Amygdala (tissue), 56 donors: ENCODE measurements at regions not wholly inside any gene's neighbourhood (a gene's known extent, or its start where the extent isn't known, plus 50 kb on each side); places are given as distances from the start of the nearest gene placed in this dataset.

ENCODE experiments used
- DNase-seq, 56 donors: peaks; one replicate each; lab custom pipeline; 2025; lab: John Stamatoyannopoulos, UW

DNA sequence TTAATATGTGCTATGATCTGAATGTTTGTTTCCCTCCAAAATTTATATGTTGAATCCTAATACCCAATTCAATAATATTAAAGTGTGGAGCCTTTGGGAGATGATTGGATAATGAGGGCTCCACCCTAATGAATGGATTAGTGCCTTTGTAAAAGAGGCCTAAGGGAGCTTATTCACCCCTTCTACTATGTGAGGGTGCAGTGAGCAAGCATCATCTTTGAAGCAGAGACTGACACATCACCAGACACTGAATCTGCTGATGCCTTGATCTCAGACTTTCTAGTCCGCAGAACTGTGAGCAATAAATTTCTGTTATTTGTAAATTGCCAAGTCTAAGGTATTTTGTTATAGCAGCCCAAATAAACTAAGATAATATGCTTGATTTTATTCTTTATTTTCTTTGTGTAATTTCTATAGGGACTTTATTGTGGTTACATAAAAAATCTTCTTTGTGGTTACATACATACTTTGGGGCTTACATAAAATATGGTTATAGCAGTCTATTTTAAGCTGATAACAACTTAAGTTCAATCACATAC, 131.1 kb upstream of the SLC38A2 start:
- DNase-seq, result no peak

DNA sequence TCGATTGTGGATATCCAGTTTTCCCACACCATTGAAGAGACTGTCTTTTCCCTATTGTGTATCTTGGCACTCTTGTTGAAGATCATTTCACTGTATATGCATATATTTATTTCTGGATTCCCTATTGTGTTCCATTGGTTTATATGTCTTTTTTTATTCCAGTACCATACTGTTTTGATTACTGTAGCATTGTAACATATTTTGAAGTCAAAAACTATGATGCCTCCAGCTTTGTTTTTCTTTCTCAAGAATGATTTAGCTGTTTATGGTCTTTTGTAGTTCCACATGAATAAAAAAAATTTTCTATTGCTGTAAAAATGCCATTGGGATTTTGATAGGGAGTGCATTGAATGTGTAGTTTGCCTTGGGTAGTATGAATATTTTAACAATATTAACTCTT, 128.1 kb upstream of the SLC38A2 start:
- DNase-seq, result no peak

DNA sequence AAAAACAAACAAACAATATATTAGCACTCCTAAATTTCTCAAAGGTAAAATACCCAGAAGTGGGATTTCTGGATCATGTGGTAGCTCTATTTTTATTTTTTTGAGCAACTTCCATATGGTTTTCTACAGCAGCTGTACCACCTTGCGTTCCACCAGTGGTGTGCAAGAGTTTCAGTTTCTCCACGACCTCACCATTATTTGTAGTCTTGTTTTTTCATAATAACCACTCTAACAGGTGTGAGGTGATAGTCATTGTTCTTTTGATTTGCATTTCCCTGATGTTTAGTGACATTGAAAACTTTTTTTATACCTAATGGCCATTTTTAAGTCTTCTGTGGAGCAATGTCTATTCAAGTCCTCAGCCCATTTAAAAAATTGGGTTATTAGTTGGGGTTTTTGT, 127.3 kb upstream of the SLC38A2 start:
- DNase-seq, result no peak

GRCh38 chr12:46499226-46499625, 126.7 kb upstream of the SLC38A2 start:
- DNase-seq, result no peak

GRCh38 chr12:46497739-46498138, 125.2 kb upstream of the SLC38A2 start:
- DNase-seq, result no peak

DNA sequence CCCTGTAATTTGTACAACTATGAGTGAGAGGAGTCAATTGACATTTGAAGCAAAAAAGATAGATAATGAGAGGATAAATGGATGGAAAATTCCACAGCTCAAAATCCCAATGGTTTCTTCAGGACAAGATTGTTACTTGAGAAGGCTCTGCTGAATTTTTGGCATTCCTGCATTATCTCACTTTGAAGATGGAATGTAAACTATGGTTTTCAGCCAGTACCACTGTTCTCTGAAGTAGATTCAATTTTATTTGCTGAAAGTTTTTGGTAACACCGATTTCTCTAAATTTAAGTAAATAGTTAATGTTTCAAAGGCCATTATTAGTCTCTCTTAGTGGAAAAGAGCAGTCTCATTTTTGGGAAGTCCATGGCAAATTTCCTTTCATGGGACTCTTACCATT, 121.9 kb upstream of the SLC38A2 start:
- no peak for DNase-seq

DNA sequence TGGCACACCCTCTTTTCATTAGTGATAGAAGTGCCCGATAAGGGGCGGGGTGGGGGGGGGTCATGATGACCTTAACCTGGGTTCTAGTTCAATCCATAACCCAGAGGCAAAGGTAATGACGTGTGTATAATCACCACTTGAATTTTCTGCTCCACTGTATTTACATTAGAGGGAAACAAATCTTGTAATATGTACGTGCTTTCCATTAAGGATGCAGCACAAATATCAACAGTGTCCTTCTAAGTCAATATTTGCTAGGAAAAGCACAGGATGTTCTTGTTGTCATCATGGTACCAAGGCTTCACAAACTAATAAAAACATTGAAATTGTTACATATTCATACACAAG, 121.2 kb upstream of the SLC38A2 start:
- no peak for DNase-seq

GRCh38 chr12:46493150-46493833, 120.7 kb upstream of the SLC38A2 start:
- DNase-seq, result no peak

DNA sequence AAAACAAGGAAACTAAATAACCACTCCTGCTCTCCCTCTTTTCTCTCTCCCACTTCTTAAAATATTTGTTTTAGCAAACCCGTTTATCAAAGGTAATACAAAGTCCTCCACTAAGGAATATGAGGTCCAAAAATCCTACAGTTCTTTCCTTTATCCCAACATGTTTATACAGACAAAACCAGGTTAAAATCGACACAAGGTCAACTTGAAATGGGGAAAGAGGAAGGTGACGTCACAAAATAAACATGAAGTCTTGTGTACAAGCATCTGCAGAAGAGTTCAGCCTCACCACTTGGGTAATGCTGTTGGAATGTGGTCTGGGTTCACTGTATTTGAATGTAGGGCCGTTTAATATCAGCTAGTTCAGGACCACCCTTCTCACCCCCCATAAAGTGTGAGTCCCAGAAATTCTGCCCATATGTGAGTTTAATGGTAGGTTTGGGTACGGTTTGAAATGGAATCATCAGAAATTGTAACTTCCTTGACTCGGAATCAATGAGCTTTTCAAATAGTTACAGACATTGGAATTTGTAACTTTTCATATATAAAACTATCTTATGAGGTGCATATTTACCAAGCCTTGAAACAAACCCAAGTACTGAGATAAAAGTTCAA, 120.0 kb upstream of the SLC38A2 start:
- DNase-seq, result no peak

DNA sequence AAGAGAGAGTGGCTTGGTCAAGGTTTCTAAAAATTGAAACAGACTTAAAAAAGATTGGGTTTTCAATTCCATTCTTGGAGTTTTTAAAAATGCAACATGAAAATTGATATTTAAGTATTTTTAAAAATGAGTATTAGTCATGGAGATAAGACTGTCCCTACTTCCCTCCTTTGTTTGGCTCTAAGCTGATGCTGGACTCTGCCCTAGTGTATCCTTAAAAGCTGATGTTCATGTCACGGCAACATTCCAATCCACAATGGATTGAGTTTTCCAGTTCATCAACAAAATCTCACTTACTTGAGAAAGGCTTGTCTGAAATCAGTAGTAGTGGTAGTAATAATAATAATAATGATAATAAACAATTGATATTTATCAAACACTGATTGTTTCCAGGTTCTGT, 119.0 kb upstream of the SLC38A2 start:
- DNase-seq, result no peak

GRCh38 chr12:46490635-46491034, 118.1 kb upstream of the SLC38A2 start:
- DNase-seq, result no peak

DNA sequence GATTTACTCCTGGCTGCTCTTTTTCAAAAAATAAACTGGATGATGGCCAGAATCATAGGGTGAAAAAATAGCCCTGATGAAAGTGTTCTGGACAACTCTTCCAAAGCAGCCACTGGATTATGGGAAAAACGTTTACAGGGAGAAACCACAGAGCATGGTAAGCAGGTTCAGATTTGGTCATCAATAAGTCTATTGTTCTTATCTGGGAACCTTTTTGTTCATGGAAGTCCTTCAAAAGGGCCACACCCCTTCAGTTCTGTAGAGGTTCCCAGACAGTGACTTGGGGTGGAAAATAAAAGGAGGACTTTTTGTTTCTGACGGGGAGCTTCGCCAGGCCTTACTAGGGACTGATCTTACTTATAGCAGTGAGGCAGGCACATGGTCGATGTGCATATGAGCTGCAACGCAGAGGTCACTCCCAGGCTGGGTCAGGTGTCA, 117.4 kb upstream of the SLC38A2 start:
- DNase-seq, result no peak

DNA sequence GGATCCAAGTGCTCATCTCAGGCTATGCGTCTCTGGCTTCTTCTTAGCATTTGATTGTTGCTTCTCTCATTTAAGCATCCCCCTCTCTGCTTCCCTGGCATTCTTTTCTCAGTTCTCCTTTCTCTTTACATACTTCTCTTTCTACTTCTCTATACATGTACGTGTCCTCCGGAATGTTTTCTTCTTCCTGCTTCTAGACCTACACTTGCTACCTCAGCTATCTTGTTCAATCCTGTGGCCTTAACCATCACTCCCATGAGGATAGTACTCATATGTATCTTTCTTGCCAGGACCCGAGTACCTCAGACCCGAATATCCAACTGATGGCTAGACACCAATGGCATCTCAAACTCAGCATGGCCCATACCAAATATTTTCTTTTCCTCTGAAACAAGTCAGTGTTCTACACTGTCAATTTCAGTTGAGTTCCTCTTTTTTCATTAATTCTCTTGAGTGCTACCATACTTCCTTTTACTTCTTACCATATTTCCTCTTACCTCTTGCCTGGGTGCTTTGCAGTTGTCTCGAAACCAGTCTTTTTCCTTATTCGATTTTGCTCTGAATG, 115.1 kb upstream of the SLC38A2 start:
- DNase-seq, result no peak

- no peak for DNase-seq
Observed at GRCh38 chr12:46486588-46486987, 114.0 kb upstream of the SLC38A2 start.

- DNase-seq, result no peak
Observed at GRCh38 chr12:46485853-46486252, 113.3 kb upstream of the SLC38A2 start.

- DNase-seq, result no peak
Observed at GRCh38 chr12:46484396-46485061, 112.0 kb upstream of the SLC38A2 start.

DNA sequence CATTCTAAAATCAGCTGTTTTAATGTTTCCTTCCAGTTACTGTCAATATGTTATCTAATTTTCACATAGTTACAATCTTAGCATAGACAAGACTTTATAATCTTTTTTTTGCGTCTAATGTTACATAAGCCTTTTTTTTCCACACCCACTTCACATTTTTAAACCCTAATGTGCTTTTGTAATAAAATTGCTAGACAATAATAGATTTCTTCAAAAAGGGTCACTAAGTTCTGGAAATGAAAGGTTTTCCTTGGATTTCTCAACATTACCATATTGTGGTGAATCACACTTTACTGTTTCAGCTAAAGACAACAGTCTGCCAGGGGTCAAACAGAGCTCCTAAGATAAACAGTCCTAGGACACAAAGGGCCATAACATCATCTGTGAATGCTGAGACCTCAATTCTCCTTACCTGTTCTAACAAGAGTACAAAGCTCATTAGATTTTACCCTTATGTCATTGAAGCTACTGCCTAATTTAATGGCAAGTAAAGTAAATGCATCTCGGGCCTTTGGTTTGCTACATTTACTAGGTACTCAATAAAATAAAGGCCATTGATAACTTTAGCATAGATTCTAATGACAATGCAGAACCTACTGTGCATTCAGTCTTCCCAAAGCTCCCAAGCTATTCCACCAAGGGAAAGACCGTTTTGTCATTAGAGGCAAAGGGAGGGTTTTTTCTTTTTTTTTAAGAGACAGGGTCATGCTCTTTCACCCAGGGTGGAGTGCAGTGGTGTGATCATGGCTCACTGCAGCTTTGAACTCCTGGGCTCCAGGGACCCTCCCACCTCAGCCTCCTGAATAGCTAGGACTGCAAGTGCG, 111.2 kb upstream of the SLC38A2 start:
- no peak for DNase-seq

GRCh38 chr12:46480724-46481123, 108.2 kb upstream of the SLC38A2 start:
- no peak for DNase-seq

- no peak for DNase-seq
Observed at GRCh38 chr12:46480316-46480715, 107.7 kb upstream of the SLC38A2 start.

GRCh38 chr12:46478123-46478522, 105.5 kb upstream of the SLC38A2 start:
- DNase-seq, result no peak

GRCh38 chr12:46477541-46477940, 105.0 kb upstream of the SLC38A2 start:
- DNase-seq, result no peak
